ENCODE measurements at regions not wholly inside any gene's neighbourhood (a gene's known extent, or its start where the extent isn't known, plus 50 kb on each side); places are given as distances from the start of the nearest gene placed in this dataset.

- no peaks in the 10 kb centered on the region for H3K27me3 ChIP-seq (replicated peaks in 1 of 2; ENCODE audit: control insufficient read depth in 2 of 2, insufficient read depth in 2 of 2, low read length in 1 of 2)
- H4K20me1 ChIP-seq (ENCODE audit: control insufficient read depth, insufficient read depth): no peaks in the 10 kb centered on the region
- H3K4me3 ChIP-seq: no peak overlapping the region
- intact Hi-C loops (cut with micrococcal nuclease; ENCODE audit: unreplicated experiment): no loop called here
- CTCF ChIA-PET: interaction anchor here (0.7 to 2.7 kb wide), 8 partner anchors 9 to 192 kb away, joined by 3 to 9 read pairs (median 4); no protein-coding TSS in a partner anchor
- FAIRE-seq (no peak), ATAC-seq (no peak), DNase-seq (ENCODE audit: low read depth, low spot score) (no peak)
- in situ Hi-C loops (cut with MboI): no loop called here
- no TSS peak for BruUV-seq (replicated peaks)
- TF ChIP-seq CREM (IDR thresholded peaks at IDR 0.05; ENCODE audit: low read depth) (no peak), ATF3 (IDR thresholded peaks at IDR 0.05; ENCODE audit: borderline replicate concordance, extremely low read depth, low read depth, low read length) (no peak), POU2F2 (IDR thresholded peaks at IDR 0.05; ENCODE audit: borderline replicate concordance, low read depth, low read length) (no peak), CHD4 (IDR thresholded peaks at IDR 0.05) (no peak), IKZF1 (conservative IDR thresholded peaks at IDR 0.05) (no peak), GATAD2B (conservative IDR thresholded peaks at IDR 0.05; ENCODE audit: low read depth) (no peak), CTCF (IDR thresholded peaks at IDR 0.05 in 2 of 3, conservative IDR thresholded peaks at IDR 0.05 in 1 of 3; ENCODE audit: control insufficient read depth in 2 of 3, extremely low read depth in 1 of 3, insufficient read depth in 1 of 3, low read depth in 3 of 3, low read length in 3 of 3) (no peak), MYB (IDR thresholded peaks at IDR 0.05; ENCODE audit: borderline replicate concordance, low read depth, low read length) (no peak), EED (IDR thresholded peaks at IDR 0.05; ENCODE audit: low read depth) (no peak), MTA2 (IDR thresholded peaks at IDR 0.05; ENCODE audit: low read depth) (no peak), ZNF274 (IDR thresholded peaks at IDR 0.05; ENCODE audit: insufficient read depth, insufficient read length) (no peak), KLF5 (IDR thresholded peaks at IDR 0.05; ENCODE audit: partially characterized antibody) (no peak), CREB1 (IDR thresholded peaks at IDR 0.05; ENCODE audit: low read depth) (no peak), USF1 (IDR thresholded peaks at IDR 0.05; ENCODE audit: borderline replicate concordance, extremely low read length, insufficient read depth, low read depth, low read length) (no peak), RAD21 (IDR thresholded peaks at IDR 0.05; ENCODE audit: insufficient read depth, low read depth, low read length) (no peak)
- no peaks in the 10 kb centered on the region for H3K4me1 ChIP-seq (ENCODE audit: control insufficient read depth, insufficient read depth, low read length)
- POLR2A ChIA-PET: no interaction called here
- no peaks in the 10 kb centered on the region for H3K9me3 ChIP-seq (replicated peaks; ENCODE audit: control insufficient read depth, insufficient read depth, low read length)
- SMC1A ChIA-PET (ENCODE audit: uncharacterized antibody, unreplicated experiment): interaction anchor here (0.6 to 2.1 kb wide), 12 partner anchors 9 to 1054 kb away, joined by 3 to 8 read pairs (median 4); no protein-coding TSS in a partner anchor
- no peaks in the 10 kb centered on the region for H3K36me3 ChIP-seq (ENCODE audit: control insufficient read depth in 2 of 2, insufficient read depth in 2 of 2, low read length in 1 of 2)
- H3K9ac ChIP-seq (ENCODE audit: control insufficient read depth, insufficient read depth, low read length): no peak overlapping the region
- H3K27ac ChIP-seq (ENCODE audit: control insufficient read depth, insufficient read depth): no peak overlapping the region
- RAD21 ChIA-PET (ENCODE audit: unreplicated experiment): interaction anchor here (1.2 kb wide), 1 partner anchor 19 kb away, joined by 4 read pairs; no protein-coding TSS in a partner anchor
- H2AFZ ChIP-seq (ENCODE audit: control insufficient read depth, low read depth, low read length): no peak overlapping the region
- no peak overlapping the region for H3K4me2 ChIP-seq (ENCODE audit: control insufficient read depth, insufficient read depth)
- WGBS (ENCODE audit: insufficient coverage, insufficient replicate concordance, low lambda C conversion rate, missing lambda C conversion rate): 100% methylated on average over 1 of the region's 1 CpG
- no peaks in the 10 kb centered on the region for H3K79me2 ChIP-seq (ENCODE audit: control insufficient read depth, insufficient read depth, low read length)
Observed at GRCh38 chr2:177314722-177315264, 50.3 kb upstream of the NFE2L2 start.
